Stimulated activated CD8-positive, alpha-beta memory T cell treated with anti-CD3 and anti-CD28 coated beads, Interleukin-15, amount 100 ng/mL, for 48 hours (primary cell): ENCODE measurements at regions not wholly inside any gene's neighbourhood (a gene's known extent, or its start where the extent isn't known, plus 50 kb on each side); places are given as distances from the start of the nearest gene placed in this dataset.
A peak's percentile ranks its signal among the peaks of the same experiment; 100 is the strongest.

Source experiments
- DNase-seq, 2 donors: peaks; one replicate each; pipeline ENCODE4 v3.0.0-alpha.2; 2020; ENCODE audit warnings: low read depth in 2 of 2

DNA sequence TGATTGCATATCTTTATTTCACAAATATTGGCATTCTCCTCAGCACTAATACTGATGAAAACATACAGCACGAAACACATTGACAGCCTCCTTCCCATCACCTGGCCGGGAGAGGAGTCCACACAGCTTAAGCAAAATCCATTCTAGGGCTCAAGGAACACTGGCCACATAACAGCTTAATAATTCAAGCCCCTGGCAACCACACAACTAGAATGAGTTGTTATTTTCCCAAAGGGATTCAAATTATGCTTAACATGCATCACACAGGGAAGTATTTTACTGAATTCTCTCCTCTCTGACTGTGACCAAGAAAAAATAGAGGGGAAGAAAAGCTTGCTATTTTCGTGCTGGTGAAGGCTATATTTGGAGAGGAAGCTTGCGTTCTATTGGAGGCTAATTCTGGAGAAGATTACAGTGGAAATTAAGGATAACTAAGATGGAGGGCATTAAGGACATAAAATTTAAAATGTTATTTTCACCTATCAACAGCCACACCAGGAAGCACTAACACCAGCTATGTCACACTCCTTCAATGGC is 198.5 kb downstream of the ADGRG6 start:
- DNase-seq, result no peak

DNA sequence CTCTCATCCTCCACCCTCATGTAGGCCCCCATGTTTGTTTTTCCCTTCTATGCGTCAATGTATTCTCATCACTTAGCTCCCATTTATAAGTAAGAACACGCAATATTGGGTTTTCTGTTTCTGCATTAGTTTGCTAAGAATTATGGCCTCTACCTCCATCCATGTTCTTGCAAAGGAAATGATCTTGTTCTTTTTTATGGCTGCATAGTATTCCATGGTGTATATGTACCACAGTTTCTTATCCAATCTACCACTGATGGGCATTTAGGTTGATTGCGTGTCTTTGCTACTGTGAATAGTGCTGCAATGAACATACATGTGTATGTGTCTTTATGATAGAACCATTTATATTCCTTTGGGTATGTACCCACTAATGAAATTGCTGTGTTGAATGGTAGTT is 200.0 kb downstream of the ADGRG6 start:
- DNase-seq, result no peak

DNA sequence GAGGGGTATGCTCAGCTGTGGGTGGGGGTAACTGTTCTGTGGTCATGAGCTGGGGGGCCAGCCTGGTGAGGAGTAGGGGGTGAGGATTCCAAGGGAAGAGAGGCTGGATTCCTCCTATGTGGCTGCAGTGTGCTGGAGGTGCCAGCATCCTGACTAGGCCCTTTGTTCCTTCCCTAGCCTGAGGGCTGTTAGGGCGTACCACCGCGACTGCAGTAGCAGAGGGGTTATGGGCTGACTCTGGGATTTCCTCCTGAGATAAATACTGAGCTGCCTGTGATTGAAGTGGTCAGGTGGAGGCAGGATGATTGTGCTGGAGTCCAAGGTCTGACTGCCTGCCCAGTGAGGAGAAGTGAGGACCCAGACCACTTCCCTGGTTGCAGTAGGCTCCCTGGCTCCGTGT is 205.3 kb downstream of the ADGRG6 start:
- no peak for DNase-seq

DNA sequence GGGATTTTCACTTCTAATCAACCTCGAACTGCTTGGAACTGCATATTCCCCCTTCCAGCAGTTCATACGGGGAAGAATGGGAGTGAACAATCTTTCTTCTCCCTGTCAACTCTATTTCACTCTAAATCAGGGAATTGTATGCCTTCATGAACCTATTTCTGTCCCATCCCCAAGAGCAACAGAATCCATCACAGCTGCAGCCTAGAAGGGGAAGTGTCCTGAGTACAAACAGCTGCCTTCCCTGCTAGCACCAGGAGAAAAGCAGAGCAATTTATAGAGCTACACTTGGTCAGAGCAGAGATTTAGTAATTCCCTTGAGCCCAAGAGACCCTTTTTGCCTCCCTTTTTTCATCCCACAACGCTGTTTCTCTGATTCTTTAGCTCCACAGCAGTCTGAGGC is 208.4 kb downstream of the ADGRG6 start:
- no peak for DNase-seq

DNA sequence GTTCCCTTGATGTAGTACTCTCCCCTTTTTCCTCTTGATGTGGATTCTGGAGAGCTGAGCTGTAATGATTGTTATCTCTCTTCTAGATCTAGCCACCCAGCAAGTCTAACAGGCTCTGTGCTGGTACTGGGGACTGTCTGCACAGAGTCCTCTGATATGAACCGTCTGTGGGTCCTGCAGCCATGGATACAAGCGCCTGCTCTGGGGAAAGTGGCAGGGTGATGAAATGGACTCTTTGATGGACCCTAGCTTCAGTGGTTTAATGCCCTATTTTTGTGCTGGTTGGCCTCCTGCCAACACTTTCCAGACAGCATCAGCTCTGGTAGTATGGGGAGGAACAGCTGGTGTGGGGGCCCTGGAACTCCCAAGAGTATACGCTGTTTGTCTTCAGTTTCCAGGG is 216.3 kb downstream of the ADGRG6 start:
- DNase-seq, result no peak

DNA sequence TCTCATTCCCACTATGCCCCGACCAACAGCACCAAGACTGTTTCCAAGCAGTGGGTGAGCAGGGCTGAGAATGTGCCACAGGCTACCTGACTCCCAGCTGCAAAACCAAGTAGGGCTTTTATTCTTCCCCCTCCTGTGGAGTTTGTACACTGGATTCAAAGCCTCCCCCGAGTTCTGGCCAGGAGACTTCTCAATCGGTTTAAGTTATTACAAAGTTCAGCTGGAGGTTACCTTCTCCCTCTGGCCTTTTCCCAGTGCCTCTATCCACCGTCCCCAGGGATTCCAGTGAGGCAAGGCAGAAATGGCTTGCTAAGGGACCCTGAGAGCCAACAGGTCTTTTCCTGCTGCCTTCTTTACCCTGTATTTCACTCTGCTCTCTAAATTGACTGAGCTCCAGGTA is 217.0 kb downstream of the ADGRG6 start:
- DNase-seq, result no peak

DNA sequence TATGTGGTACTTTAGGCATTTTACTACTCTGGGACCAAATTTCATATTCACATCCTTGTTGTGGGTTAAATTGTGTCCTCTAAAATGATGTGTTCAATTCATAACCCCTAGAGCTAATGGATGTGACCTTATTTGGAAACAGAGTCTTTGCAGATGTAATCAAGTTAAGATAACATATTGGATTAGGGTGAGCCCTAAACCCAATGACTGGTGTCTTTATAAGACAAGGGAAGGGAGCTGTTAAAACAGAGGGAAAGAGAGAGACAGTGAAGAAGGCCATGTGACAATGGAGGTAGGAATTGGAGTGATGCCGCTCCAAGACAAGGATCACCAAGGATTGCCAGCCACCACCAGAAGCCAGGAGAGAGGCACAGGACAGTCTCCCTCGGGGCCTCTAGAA is 220.0 kb downstream of the ADGRG6 start:
- DNase-seq, result no peak

DNA sequence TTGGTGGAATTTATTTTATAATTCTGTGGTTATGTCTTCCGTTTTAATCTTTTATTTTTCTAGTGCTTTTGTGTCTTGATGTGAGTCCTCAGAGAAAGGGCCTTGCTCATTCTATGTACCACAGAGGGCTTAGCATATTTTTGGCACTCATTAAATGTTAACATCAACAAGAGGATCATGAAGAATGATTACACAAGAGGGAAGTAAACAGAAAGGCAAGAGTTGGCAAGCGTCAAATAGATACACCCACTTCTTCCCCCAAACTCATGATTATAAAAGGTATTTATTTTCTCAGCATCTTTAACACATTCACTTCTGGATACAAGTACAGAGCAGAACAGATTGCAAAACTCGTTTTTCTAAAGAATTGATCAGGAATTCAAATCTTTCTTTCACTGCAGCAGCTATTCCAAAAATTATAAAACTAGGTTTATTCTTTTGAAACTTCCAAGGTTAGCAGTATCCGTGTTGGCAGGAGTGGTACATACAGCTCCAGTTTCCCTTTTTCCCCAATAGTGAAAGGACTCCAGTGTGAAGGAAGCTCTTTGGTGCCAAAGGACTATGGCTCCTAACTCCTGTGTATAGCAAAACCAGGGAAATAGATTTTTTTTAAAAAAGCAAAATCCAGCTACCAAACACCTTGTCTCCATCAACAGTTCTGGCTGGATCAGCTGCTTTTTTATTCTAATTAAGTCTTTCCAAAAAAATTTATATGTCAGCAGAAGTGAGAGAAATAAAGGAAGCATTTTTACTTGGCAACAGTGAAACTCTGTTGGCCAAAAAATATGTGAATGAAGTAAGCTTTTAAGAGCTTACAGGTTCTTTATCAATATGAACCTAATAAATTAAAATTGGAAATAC is 221.9 kb downstream of the ADGRG6 start:
- no peak for DNase-seq

DNA sequence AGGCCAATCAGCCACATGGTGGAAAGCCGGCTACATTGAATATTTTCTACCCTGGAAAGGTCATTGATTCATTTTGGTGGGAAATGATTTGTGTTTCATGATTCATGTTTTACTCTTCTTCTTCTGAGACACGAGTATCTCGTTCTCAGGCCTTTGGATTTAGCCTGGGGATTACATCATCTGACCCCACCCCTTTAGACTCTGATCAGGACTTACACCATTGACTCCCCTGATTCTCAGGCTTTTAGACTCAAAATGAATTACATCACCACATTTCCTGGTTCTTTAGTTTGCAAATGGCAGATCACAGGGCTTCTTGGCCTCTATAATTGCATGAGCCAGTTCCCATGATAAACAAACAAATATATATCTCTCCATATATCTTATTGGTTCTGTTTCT is 228.8 kb downstream of the ADGRG6 start:
- no peak for DNase-seq

DNA sequence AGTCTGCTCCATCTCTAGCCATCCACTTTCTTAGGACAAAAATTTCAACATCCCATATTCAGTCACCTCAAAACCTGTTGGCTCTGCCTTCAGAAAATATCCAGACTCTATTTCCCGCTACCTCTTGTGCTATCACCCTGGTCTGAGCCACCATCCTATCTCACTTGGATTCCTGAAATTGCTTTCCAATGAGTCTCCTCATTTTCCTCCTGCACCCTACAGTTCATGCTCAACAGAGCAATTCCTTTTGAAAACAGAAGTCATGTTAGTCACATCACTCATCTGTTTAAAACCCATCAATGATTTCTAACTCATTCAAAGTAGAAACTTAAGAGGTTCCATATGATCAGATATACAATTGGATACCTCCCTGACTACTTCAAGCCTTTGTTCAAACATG is 229.9 kb downstream of the ADGRG6 start:
- no peak for DNase-seq

DNA sequence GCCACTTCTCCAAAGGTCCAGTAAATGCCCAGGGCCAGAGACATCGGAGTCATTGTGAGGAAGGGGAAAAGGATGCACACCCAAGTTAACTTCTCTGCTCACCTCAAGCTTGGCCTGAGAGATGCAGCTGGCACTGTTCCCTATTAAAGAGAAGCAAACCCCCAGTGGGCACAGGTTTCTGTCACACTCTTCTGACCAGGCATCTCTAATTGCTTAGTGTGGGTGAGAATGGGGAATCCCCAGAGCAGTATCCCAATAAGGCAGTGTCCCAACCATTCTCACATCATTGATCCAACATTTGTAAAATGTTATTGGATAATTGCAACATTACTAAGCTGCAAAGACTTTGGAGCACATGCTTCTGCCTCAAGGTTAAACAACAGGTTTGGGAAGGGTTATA is 232.3 kb downstream of the ADGRG6 start:
- DNase-seq, result no peak

DNA sequence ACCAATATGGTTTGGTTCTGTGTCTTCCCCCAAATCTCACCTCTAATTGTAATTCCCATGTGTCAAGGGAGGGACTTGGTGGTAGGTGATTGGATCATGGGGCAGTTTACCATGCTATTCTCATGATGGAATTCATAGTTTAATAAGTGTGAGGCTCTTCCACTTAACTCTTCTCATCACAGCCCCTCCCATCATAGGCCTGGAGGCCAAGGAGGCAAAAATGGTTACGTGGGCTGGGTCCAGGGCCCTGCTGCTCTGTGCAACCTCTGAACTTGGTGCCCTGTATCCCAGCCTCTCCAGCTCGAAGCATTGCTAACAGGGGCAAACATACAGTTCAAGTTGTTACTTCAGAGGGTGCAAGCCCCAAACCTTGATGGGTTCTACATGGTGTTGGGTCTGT is 232.7 kb downstream of the ADGRG6 start:
- no peak for DNase-seq

DNA sequence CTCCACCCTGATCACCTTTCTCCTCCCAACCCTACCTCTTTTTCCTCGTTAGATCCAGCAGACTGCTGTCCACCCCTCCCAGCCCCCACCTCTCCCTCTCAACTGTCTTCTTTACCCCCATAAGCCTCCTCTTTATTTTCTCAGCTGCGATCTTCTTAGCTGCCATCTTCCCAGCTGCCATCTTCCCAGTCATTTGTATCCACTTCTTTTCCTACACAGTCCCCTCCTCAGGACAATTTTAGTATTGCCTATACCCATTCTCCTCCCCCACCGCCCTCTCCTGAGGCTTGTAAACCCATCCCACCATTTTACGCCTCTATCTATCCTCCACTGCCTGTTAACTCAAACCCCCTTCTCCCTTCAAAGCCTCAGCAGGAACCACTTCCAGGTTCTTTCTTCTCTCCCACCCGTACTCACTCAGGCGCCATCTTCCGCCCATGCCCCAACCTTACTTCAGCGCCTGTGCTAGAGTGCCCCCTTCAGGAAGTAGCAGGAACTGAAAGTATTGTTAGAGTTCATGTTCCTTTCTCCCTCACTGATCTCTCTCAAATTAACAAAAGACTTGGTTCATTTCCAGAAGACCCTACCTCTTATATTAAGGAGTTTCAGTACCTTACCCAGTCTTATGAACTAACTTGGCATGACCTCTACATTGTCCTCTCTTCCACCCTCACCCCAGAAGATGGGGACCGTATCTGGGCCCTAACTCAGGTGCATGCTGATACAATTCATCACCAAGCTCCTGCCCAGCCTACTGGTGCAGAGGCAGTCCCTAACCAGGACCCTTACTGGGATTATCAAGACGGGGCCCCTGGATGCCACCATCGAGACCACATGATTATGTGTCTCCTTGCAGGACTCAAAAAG is 236.0 kb downstream of the ADGRG6 start:
- DNase-seq, result no peak

DNA sequence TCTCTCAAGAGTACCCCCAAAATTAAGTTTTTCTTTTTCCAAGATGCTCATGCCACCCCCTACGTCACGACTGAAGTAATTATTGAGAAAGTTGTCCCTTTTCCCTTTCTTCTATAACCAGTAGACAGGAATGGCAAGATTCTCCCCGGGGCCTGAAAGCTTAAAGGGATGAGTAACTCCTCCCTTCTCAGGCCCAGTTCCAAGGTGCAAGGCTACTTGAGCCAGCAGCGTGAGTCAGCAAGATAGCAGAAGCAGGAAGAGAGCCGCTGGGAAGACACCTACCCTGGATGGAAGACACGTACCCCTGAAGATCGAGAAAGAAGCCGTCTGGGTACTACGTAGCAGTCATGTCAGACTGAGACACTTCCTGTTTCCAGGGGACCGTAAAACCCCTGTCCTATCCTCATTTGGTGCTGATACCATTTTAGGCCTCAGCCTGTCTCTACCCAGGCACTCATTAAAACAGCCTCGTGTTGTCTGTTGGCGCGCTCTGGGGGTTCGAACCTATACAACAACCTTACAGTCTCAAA is 241.0 kb downstream of the ADGRG6 start:
- no peak for DNase-seq

DNA sequence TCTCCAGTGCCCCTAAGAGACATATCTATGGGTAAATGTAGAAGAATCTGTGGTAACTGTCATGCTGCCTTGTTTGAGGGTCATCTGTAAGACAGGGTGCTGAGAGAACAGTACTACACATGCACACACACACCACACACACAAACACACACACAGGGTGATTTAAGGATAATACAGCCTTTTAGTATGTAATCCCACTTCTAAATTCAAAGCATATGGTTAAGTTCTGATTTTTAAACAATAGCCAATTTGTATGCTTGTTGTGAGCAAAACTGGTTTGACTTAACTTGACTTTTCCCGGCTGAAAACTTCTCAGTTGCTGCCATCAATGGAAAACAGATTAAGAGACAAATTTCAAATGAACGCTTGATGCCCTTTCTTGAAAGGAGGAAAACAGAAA is 241.8 kb downstream of the ADGRG6 start:
- no peak for DNase-seq

DNA sequence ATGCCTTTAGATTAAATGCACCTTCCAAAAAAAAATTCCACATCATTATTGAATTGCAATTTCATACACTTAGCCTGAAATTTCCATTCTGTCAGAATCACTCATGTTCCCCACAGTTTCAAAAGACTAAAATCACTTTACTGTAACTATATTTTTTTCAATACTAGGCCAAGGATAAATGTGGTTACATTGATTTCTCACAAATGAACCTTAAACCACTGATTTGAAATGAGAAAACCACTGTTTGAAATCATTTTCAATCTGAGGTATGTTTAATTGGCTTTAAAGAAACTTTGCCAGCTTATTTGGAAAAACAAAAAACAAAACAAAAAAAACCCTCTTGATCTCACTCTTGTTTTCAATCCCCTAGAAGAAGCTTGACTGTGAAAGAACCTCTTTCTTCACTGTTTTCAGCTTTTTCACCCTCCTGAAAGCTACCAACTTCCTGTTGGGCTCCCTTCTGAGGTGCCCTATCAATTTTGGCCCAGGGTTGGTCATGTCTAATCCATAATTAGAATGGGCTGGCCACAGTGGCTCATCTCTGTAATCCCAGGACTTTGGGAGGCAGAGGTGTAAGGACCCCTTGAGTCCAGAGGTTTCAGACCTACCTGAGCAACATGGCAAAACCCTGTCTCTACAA is 242.5 kb downstream of the ADGRG6 start:
- DNase-seq, result no peak

DNA sequence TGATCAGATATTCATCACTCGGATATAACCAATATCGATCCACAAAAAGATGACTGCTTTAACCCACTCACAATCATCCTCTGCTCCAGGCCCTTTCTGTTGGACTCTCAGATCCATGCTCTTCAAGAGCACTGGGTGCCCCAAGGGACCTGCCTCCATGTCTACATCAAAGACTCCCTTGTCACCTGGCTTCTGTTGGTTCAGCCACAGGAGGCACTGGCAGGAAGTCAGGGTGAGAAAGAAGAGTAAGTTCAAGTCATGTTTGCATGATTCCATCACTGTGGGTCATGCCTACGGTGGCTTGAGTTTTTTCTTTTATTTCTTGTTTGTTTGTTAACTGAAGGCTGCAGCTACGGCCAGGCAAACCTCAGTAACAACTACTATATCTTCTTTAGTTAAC is 243.3 kb downstream of the ADGRG6 start:
- no peak for DNase-seq

DNA sequence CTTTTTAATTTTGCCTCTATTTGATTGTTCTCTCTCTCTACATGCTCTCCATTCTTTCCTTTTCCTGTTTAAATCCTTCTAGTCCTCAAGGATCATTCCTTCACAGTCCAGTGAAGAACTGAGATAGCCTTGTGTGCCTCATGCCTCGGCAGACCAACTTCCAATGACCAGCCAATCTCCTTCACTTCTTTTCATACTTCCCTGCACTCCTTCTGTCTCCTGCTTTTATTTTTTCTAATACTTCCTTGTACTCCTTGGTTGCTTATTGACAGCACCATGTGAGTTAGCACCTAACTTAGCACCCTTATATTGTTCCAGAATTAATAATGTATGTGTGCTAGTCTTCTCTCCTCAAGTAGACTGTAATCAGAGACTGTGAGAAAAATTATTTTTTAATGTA is 246.8 kb downstream of the ADGRG6 start:
- no peak for DNase-seq

DNA sequence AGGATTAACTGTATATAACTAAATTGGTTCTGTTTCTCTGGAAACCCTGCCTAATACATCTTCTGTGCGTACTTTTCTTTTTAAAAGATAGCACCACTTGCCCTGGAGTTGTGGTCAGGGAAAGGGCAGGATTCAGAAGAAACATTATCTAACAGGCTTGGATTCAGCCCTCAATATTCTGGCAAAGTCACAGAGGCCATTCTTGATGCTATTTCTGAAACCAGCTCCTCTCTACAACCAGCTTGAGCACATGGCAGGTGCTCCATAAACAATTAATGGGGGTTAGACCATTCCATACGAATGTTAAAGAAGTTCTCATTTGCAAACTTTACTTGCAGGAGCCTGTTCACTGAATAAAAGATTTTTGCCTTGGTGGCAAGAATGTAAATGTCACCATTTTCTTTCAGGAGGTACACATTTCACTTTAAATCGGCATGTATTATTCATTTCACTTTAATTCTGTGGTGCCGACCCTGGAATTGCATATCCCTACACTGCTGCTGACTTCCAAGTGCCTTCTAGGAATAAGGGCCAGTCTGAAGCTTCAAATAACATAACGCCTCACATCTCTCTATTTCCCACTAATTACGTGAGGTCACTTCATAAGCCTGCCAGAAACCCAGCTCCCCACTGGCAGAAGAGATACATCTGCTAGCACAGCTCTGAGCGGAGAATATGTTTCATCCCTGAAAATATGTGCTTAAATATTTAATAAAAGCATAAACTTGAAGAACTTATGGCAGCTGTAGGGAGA is 248.7 kb downstream of the ADGRG6 start:
- DNase-seq, result no peak

DNA sequence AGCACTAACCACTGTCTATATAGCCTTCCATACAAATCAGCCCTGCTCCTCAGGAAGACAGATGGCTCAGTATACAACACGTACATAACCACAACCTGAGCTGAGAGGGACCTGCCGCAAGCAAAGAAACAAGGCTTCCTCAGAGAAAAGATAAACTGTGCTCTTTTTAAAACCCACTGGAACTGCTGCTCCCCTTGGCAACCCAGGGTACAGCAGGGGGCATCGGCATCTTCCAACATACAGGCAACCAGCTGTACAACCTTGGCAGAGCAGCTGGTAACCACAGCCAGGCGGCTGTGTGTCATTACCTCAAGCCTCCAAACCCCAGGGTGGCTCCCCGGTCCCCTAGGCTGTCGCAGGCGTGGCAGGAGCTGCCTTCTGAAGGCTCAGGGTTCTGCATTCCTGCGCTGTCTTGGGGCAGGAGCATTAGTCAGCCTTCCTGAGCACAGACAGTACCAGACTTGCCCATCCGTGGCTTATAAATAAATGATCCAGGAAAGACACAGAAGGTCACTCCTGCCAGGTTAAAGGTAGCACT is 249.5 kb downstream of the ADGRG6 start:
- peak; percentile 40 to 43 for DNase-seq

DNA sequence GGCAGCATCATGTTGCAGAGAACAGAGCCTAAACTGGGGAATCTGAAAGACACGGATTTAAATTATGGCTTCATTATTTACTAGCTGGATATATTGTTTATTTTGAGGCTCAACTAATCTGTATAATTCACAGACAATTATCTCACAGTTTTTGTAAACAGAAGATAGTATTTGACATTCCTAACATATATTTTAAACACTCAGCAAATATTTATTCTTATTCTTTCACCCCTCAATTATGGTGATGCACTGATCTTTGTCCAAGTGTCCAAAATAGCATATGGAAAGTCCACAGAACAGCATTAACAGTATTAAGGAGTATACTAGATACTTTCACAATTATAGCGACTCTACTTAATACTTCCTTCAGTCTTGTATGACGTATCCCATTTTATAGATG is 257.0 kb downstream of the ADGRG6 start:
- no peak for DNase-seq
